HG03159 (cell line): ENCODE measurements at regions not wholly inside any gene's neighbourhood (a gene's known extent, or its start where the extent isn't known, plus 50 kb on each side); places are given as distances from the start of the nearest gene placed in this dataset.

Source experiments
- ATAC-seq: cut with Tn5 transposase; IDR thresholded peaks from one replicate; pipeline ENCODE4 v1.9.1; 2021; ENCODE audit warnings: mild to moderate bottlenecking, moderate library complexity; ENCODE audit not compliant: unreplicated experiment

GRCh38 chr15:97443101-97443500, 517.4 kb upstream of the ARRDC4 start:
- no peak for ATAC-seq

GRCh38 chr15:97446138-97446537, 514.4 kb upstream of the ARRDC4 start:
- ATAC-seq: no peak

- ATAC-seq: no peak
Observed at GRCh38 chr15:97456521-97457202, 503.8 kb upstream of the ARRDC4 start.

GRCh38 chr15:97457203-97457847, 503.2 kb upstream of the ARRDC4 start:
- no peak for ATAC-seq

GRCh38 chr15:97459771-97460170, 500.7 kb upstream of the ARRDC4 start:
- ATAC-seq: no peak

DNA sequence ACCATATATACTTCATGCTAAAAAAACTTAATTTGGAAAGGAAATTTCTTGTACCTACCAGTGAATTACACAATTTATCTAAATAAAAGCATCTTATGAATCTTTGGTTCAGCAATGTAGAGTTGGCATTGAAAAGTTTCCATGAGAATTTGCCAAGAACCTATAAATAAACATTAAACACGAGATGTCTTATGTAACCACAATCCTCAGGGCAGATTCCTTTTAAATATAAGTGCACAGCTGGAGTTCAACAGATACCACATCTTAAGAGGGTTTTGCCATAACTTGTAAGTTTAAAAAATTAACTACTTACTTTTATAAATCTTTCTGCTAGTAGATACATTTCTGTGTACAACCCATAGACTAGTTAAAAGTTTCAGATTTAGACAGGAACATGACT, 499.3 kb upstream of the ARRDC4 start:
- ATAC-seq: no peak

DNA sequence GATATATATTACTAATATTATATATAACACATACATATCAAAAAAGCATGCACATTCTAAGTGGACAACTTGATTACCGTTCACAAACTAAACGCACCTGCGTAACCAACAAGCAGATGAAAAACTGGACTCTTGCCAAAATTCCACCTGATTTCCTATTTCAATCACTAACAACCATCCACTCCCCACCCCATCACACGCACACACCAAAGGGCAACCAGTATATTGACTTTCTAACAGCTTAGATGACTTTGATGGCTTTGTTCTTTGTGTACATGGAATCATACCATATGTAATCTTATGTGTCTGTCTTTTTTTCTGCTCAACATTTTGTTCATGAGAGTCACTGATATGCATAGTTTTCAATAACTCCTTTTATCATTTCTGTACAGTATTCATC, 496.8 kb upstream of the ARRDC4 start:
- no peak for ATAC-seq

GRCh38 chr15:97470417-97470816, 490.1 kb upstream of the ARRDC4 start:
- ATAC-seq: no peak

DNA sequence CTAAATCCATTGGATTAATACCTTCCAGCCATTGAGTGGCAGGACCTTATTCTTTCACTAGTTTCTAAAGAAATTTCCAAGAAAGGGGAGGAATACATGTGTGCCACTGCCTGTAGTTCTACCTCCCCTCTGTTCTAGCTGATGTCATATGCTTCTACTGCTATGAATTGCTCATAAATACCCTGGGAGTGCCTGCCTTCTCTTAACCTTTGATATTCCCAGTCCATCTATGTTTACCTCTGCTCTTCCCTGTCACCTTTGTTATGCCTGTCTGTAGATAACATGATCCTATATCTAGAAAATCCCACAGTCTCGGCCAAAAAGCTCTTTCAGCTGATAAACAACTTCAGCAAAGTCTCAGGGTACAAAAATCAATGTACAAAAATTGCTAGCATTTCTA, 486.9 kb upstream of the ARRDC4 start:
- no peak for ATAC-seq

GRCh38 chr15:97479957-97480356, 480.5 kb upstream of the ARRDC4 start:
- no peak for ATAC-seq

DNA sequence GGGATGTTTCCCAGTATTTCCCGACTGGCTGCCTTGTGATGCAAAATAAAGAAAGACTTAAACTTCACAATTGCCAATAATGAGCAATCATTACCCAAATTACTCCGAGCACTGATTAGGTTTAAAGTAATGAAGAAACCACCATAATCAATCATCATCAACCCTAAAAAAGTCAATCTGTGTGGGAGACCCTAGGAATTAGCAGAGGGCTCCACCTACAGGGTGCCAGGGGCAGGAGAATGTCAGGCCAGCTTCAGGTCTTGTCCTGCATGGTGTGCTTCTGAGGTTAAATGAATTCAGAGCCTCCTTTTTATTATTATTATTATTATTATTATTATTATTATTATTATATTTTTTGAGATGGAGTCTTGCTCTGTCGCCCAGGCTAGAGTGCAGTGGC, 478.0 kb upstream of the ARRDC4 start:
- no peak for ATAC-seq

GRCh38 chr15:97483232-97483631, 477.3 kb upstream of the ARRDC4 start:
- ATAC-seq: no peak

- ATAC-seq: no peak
Observed at GRCh38 chr15:97490429-97490828, 470.1 kb upstream of the ARRDC4 start.

DNA sequence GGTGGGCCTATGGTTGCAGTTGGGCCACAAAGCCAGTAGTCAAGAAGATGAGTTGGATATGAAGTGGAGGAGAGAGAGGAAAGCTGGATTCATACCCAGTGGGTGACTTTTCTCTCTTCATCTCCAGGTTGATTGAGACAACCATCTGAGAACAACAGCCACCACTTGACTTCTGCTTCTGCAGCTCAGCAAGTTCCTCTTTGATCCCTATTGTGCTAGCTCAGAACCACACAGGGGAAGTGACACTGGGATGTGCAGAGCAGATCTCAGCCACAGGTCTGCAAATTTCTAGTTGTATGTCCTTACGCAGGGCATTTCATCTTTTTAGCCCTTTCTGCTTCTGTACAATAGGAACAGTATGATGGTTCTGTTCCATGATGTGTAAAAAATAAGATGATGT, 459.2 kb upstream of the ARRDC4 start:
- ATAC-seq: no peak

DNA sequence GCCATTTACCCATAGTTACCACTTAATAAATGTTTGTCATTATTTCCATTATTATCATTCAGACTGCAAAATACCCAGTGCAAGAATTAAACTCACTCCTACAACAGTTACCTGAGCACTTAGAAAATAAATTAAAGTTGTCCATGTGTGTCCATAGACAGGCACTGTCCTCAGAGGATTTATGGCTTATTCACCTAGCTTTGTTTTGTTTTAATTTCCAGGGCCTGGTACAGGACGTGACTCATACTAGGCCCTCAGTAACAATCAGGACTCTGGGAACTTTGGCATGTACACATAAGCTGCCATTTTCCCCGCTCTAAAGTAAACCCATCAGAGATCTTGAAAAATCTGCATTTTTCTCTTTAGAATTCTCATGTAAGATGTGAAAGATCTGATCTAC, 458.5 kb upstream of the ARRDC4 start:
- no peak for ATAC-seq

- ATAC-seq: no peak
Observed at GRCh38 chr15:97504031-97504792, 456.3 kb upstream of the ARRDC4 start.

GRCh38 chr15:97517737-97518136, 442.8 kb upstream of the ARRDC4 start:
- no peak for ATAC-seq

DNA sequence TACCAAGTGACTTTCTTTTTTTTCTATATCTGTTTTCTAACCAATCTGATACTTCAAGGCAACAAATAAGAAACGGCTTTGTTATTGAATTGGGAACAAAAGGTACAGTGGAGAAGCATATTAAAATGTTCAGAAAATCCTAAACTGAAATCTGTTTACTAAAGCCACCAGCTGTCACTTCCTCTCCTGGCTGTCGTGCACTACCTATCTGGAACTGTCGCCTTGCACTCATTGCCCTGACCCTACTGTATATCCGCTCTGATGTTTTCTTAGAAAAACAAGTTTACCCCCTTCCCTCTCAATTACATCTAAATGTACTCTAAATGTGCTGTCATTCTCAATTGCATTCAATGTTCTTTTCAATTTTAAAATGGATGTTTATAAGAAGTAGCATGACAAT, 439.8 kb upstream of the ARRDC4 start:
- ATAC-seq: no peak

- ATAC-seq: no peak
Observed at GRCh38 chr15:97521381-97522285, 438.9 kb upstream of the ARRDC4 start.

- ATAC-seq: no peak
Observed at GRCh38 chr15:97522347-97522746, 438.2 kb upstream of the ARRDC4 start.

- ATAC-seq: no peak
Observed at GRCh38 chr15:97525809-97526208, 434.7 kb upstream of the ARRDC4 start.
